Upper lobe of left lung (tissue), 4 donors: ENCODE measurements at regions not wholly inside any gene's neighbourhood (a gene's known extent, or its start where the extent isn't known, plus 50 kb on each side); places are given as distances from the start of the nearest gene placed in this dataset.

Experiments used
- EP300 ChIP-seq, 4 donors: sonication (generic); formaldehyde crosslinking; IDR thresholded peaks; one replicate each; pipeline ENCODE4 v1.5.1; 2017; ENCODE audit warnings: antibody characterized with exemption in 4 of 4, control low read depth in 2 of 4
- POLR2A ChIP-seq, 4 donors: fragments of 450-650 bp; IDR thresholded peaks; one replicate each; pipeline ENCODE4 v1.5.1; 2016 to 2017; ENCODE audit warnings: antibody characterized with exemption in 4 of 4, mild to moderate bottlenecking in 2 of 4
- POLR2AphosphoS5 ChIP-seq, 2 donors: sonication (generic); formaldehyde crosslinking; IDR thresholded peaks; one replicate each; pipeline ENCODE4 v1.5.1; 2017; ENCODE audit warnings: antibody characterized with exemption in 2 of 2
- TF ChIP-seq, protein P1 (sequence below), 6 experiments: fragments of 450-650 bp in 4 of 6; fragments of 200-600 bp in 2 of 6; sonication (generic) in 2 of 6; IDR thresholded peaks; one replicate each; pipeline ENCODE4 v1.5.1; 2016 to 2019; ENCODE audit warnings: antibody characterized with exemption in 6 of 6

DNA sequence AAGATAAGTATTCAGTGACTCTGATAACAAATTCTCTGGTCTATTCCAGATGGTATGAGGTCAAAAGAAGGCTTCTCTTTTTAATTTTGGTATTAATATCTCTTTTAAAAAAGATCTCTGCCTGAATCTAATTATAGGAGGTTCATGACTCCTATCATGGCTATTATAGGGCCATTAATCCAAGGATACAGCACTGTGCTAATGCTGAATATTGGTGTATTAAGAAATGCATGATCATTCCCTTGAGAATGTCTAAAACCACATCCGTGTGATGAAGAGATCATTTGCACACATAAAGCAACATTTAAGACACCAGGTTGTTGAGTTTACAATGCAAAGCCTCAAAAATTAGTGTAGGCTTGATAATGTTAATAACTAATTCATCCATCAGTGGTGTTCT, 160.4 kb upstream of the MON1B start:
- TF ChIP-seq, protein P1, sequence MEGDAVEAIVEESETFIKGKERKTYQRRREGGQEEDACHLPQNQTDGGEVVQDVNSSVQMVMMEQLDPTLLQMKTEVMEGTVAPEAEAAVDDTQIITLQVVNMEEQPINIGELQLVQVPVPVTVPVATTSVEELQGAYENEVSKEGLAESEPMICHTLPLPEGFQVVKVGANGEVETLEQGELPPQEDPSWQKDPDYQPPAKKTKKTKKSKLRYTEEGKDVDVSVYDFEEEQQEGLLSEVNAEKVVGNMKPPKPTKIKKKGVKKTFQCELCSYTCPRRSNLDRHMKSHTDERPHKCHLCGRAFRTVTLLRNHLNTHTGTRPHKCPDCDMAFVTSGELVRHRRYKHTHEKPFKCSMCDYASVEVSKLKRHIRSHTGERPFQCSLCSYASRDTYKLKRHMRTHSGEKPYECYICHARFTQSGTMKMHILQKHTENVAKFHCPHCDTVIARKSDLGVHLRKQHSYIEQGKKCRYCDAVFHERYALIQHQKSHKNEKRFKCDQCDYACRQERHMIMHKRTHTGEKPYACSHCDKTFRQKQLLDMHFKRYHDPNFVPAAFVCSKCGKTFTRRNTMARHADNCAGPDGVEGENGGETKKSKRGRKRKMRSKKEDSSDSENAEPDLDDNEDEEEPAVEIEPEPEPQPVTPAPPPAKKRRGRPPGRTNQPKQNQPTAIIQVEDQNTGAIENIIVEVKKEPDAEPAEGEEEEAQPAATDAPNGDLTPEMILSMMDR (IDR thresholded peaks at IDR 0.05) = no peak
- TF ChIP-seq POLR2A (IDR thresholded peaks at IDR 0.05) (no peak), POLR2AphosphoS5 (IDR thresholded peaks at IDR 0.05) (no peak), EP300 (IDR thresholded peaks at IDR 0.05) (no peak)
